IMR-90 (cell line): ENCODE measurements at regions not wholly inside any gene's neighbourhood (a gene's known extent, or its start where the extent isn't known, plus 50 kb on each side); places are given as distances from the start of the nearest gene placed in this dataset.

Experiments
- ATAC-seq: fragments of 200-7000 bp; cut with Tn5 transposase; 2 replicates; pipeline ENCODE4 v1.9.1; 2020; ENCODE audit warnings: low read depth, mild to moderate bottlenecking, moderate library complexity
- BruUV-seq: library from RNA; stranded (reverse); fragments of 400-500 nt; replicated peaks from 2 replicates; lab custom pipeline; 2021; lab: Mats Ljungman, UMichigan
- CTCF ChIA-PET: fragments of 300-600 bp; formaldehyde crosslinking; extraction: SDS; loops from one replicate; lab custom pipeline; 2021; ENCODE audit warnings: antibody characterized with exemption; lab: Yijun Ruan, JAX
- POLR2A ChIA-PET: fragments of 300-600 bp; sonication (Branson Sonifier 250); formaldehyde crosslinking; loops from one replicate; lab custom pipeline; 2022; ENCODE audit warnings: antibody characterized with exemption; ENCODE audit not compliant: unreplicated experiment; lab: Charles Lee
- DNase-seq: peaks from one replicate; pipeline ENCODE4 v3.0.0; 2013
- H2AFZ ChIP-seq: replicated peaks from 2 replicates; pipeline ENCODE3; 2013; ENCODE audit warnings: low read length, mild to moderate bottlenecking; ENCODE audit not compliant: poor library complexity
- H2AK5ac ChIP-seq: 2 replicates; pipeline ENCODE4 v1.6.1; 2013; ENCODE audit warnings: low read depth, low read length, inconsistent platforms
- H2AK9ac ChIP-seq: replicated peaks from 2 replicates; pipeline ENCODE3; 2013; ENCODE audit warnings: mild to moderate bottlenecking, low read depth, low read length, moderate library complexity; ENCODE audit not compliant: poor library complexity
- H2BK120ac ChIP-seq: 2 replicates; pipeline ENCODE4 v1.6.1; 2013; ENCODE audit warnings: low read depth, low read length, inconsistent platforms
- H2BK15ac ChIP-seq: 3 replicates; pipeline ENCODE4 v1.6.1; 2013; ENCODE audit warnings: low read depth, low read length, inconsistent platforms
- H2BK20ac ChIP-seq: 2 replicates; pipeline ENCODE4 v1.6.1; 2013; ENCODE audit warnings: low read depth, mild to moderate bottlenecking, inconsistent platforms, low read length, moderate library complexity
- H2BK5ac ChIP-seq: 2 replicates; pipeline ENCODE4 v1.6.1; 2013; ENCODE audit warnings: mild to moderate bottlenecking, low read depth, low read length, inconsistent platforms; ENCODE audit not compliant: poor library complexity, severe bottlenecking
- H3K14ac ChIP-seq: replicated peaks from 2 replicates; pipeline ENCODE4 v1.6.1; 2013; ENCODE audit warnings: low read depth, low read length, inconsistent platforms
- H3K18ac ChIP-seq: 2 replicates; pipeline ENCODE4 v1.6.1; 2013; ENCODE audit warnings: low read depth, low read length, control low read depth
- H3K23ac ChIP-seq: 2 replicates; pipeline ENCODE4 v1.6.1; 2013; ENCODE audit warnings: low read depth, low read length, inconsistent platforms
- H3K27ac ChIP-seq: 2 replicates; pipeline ENCODE4 v1.5.1; 2013; ENCODE audit warnings: mild to moderate bottlenecking, control low read depth, low read length; ENCODE audit not compliant: insufficient read depth
- H3K27me3 ChIP-seq: 2 replicates; pipeline ENCODE4 v1.6.1; 2013; ENCODE audit warnings: low read length; ENCODE audit not compliant: control insufficient read depth, insufficient read depth
- H3K36me3 ChIP-seq: 2 replicates; pipeline ENCODE4 v1.6.1; 2013; ENCODE audit warnings: low read length, mixed read lengths; ENCODE audit not compliant: control insufficient read depth, insufficient read depth
- H3K4ac ChIP-seq: 2 replicates; pipeline ENCODE4 v1.6.1; 2013; ENCODE audit warnings: low read depth, low read length, inconsistent platforms
- H3K4me1 ChIP-seq: 2 replicates; pipeline ENCODE4 v1.6.1; 2013; ENCODE audit warnings: low read length, mixed read lengths; ENCODE audit not compliant: control insufficient read depth, insufficient read depth
- H3K4me2 ChIP-seq: 2 replicates; pipeline ENCODE4 v1.6.1; 2013; ENCODE audit warnings: low read depth, mild to moderate bottlenecking, control low read depth, low read length, moderate library complexity
- H3K4me3 ChIP-seq: 2 replicates; pipeline ENCODE4 v1.5.1; 2013; ENCODE audit warnings: low read depth, mild to moderate bottlenecking, control low read depth, low read length, moderate library complexity; ENCODE audit not compliant: insufficient read depth
- H3K56ac ChIP-seq: 2 replicates; pipeline ENCODE4 v1.6.1; 2013; ENCODE audit warnings: low read length, inconsistent platforms; ENCODE audit not compliant: insufficient read depth; ENCODE audit errors: extremely low read depth
- H3K79me1 ChIP-seq, 2 experiments: 2 replicates each; pipeline ENCODE4 v1.6.1; 2013; ENCODE audit warnings: low read length in 2 of 2, inconsistent platforms in 1 of 2, low read depth in 1 of 2
- H3K9ac ChIP-seq: 2 replicates; pipeline ENCODE4 v1.6.1; 2013; ENCODE audit warnings: low read depth, low read length, control low read depth
- H3K9me1 ChIP-seq: 2 replicates; pipeline ENCODE4 v1.6.1; 2013; ENCODE audit warnings: low read length, inconsistent platforms; ENCODE audit not compliant: insufficient read depth
- H3K9me3 ChIP-seq: 2 replicates; pipeline ENCODE4 v1.6.1; 2013; ENCODE audit warnings: low read length; ENCODE audit not compliant: control insufficient read depth, insufficient read depth
- H4K20me1 ChIP-seq: 2 replicates; pipeline ENCODE4 v1.6.1; 2013; ENCODE audit warnings: low read length, inconsistent platforms; ENCODE audit not compliant: insufficient read depth
- H4K5ac ChIP-seq: 2 replicates; pipeline ENCODE4 v1.6.1; 2013; ENCODE audit warnings: mild to moderate bottlenecking, low read depth, low read length, control low read depth
- H4K8ac ChIP-seq, 2 experiments: 2 replicates each; pipeline ENCODE4 v1.6.1; 2013; ENCODE audit warnings: low read depth in 2 of 2, low read length in 2 of 2, control low read depth in 1 of 2, inconsistent platforms in 1 of 2
- H4K91ac ChIP-seq: 2 replicates; pipeline ENCODE4 v1.6.1; 2013; ENCODE audit warnings: low read depth, low read length, inconsistent platforms; ENCODE audit not compliant: insufficient read depth
- BHLHE40 ChIP-seq: fragments of 150-350 bp; IDR thresholded peaks from 2 replicates; pipeline ENCODE4 v1.6.1; 2016; ENCODE audit warnings: mild to moderate bottlenecking, low read depth, low read length
- CEBPB ChIP-seq: IDR thresholded peaks from 2 replicates; pipeline ENCODE4 v1.6.1; 2012; ENCODE audit warnings: low read depth, low read length, improper control_type of control experiment
- CHD1 ChIP-seq: IDR thresholded peaks from 2 replicates; pipeline ENCODE4 v1.6.1; 2012; ENCODE audit warnings: low read depth, low read length, improper control_type of control experiment
- CTCF ChIP-seq: conservative IDR thresholded peaks from 2 replicates; pipeline ENCODE4 v1.5.1; 2012; ENCODE audit warnings: mild to moderate bottlenecking, low read depth, low read length, improper control_type of control experiment
- ELK1 ChIP-seq: fragments of 150-350 bp; IDR thresholded peaks from 2 replicates; pipeline ENCODE4 v1.6.1; 2016; ENCODE audit warnings: low read depth, mild to moderate bottlenecking, low read length, moderate library complexity, borderline replicate concordance
- FOS ChIP-seq: fragments of 150-350 bp; IDR thresholded peaks from 2 replicates; pipeline ENCODE4 v1.6.1; 2016; ENCODE audit warnings: low read depth, low read length
- MAFK ChIP-seq: IDR thresholded peaks from 2 replicates; pipeline ENCODE4 v1.6.1; 2012; ENCODE audit warnings: low read depth, low read length, improper control_type of control experiment
- MAZ ChIP-seq: IDR thresholded peaks from 2 replicates; pipeline ENCODE4 v1.6.1; 2012; ENCODE audit warnings: low read depth, mild to moderate bottlenecking, low read length, improper control_type of control experiment, moderate library complexity, borderline replicate concordance
- MXI1 ChIP-seq: IDR thresholded peaks from 2 replicates; pipeline ENCODE4 v1.6.1; 2012; ENCODE audit warnings: low read depth, mild to moderate bottlenecking, low read length, moderate library complexity, borderline replicate concordance
- NFE2L2 ChIP-seq: fragments of 150-350 bp; IDR thresholded peaks from 2 replicates; pipeline ENCODE4 v1.6.1; 2016; ENCODE audit warnings: low read depth, mild to moderate bottlenecking, low read length
- POLR2A ChIP-seq: IDR thresholded peaks from 2 replicates; pipeline ENCODE4 v1.6.1; 2012; ENCODE audit warnings: mild to moderate bottlenecking, low read depth, low read length
- RAD21 ChIP-seq: IDR thresholded peaks from 2 replicates; pipeline ENCODE4 v1.6.1; 2012; ENCODE audit warnings: low read length, improper control_type of control experiment
- RCOR1 ChIP-seq: IDR thresholded peaks from 2 replicates; pipeline ENCODE4 v1.6.1; 2012; ENCODE audit warnings: mild to moderate bottlenecking, low read length, improper control_type of control experiment; ENCODE audit not compliant: insufficient replicate concordance
- RFX5 ChIP-seq: IDR thresholded peaks from 2 replicates; pipeline ENCODE4 v1.8.0; 2012; ENCODE audit warnings: low read depth, mild to moderate bottlenecking, low read length, moderate library complexity
- SMC3 ChIP-seq: fragments of 150-350 bp; IDR thresholded peaks from 2 replicates; pipeline ENCODE4 v1.6.1; 2016; ENCODE audit warnings: low read depth, mild to moderate bottlenecking, antibody characterized with exemption, low read length, moderate library complexity
- USF2 ChIP-seq: fragments of 150-350 bp; IDR thresholded peaks from 2 replicates; pipeline ENCODE4 v1.6.1; 2017; ENCODE audit warnings: mild to moderate bottlenecking, antibody characterized with exemption, low read length, low read depth
- WGBS, 2 experiments: methylation state at CpG; one replicate each; pipeline versions ENCODE4 v1.1.5 to v1.1.7; 2013; ENCODE audit warnings: missing lambda C conversion rate in 2 of 2; ENCODE audit not compliant: insufficient read length in 1 of 2; ENCODE audit errors: extremely low coverage in 2 of 2; 5-methylcytosine and 5-hydroxymethylcytosine counted together
- dilution Hi-C: fragments of 300-500 bp; cut with HindIII; formaldehyde crosslinking; loops from one replicate; pipeline ENCODE4 v1.14.3; 2018; ENCODE audit warnings: low sequenced_read_pairs; ENCODE audit not compliant: unreplicated experiment
- in situ Hi-C: fragments of 300-500 bp; cut with MboI; formaldehyde crosslinking; loops from 3 replicates; pipeline ENCODE4 v1.14.3; 2019; ENCODE audit warnings: low sequenced_read_pairs, inconsistent platforms, mixed read lengths
- intact Hi-C: fragments of 100-400 bp; cut with micrococcal nuclease; formaldehyde crosslinking; loops from 2 replicates; pipeline ENCODE4 v1.10.0; 2022

- H3K18ac ChIP-seq, result no peak overlapping the region
- ChIA-PET CTCF (interaction anchor here (0.6 kb wide), 1 partner anchor 81 kb away, joined by 3 read pairs; no protein-coding TSS in a partner anchor), POLR2A (no interaction called here)
- intact Hi-C loops, result loop anchor here (5.0 kb wide), 1 partner anchor 1070 kb away; no protein-coding TSS in a partner anchor
- no peak overlapping the region for H3K9ac ChIP-seq
- no peak overlapping the region for H2BK120ac ChIP-seq
- no peak overlapping the region for H3K56ac ChIP-seq
- in situ Hi-C loops, result no loop called here
- H2AK5ac ChIP-seq, result no peak overlapping the region
- no peak overlapping the region for H2BK15ac ChIP-seq
- no peak overlapping the region for H2AFZ ChIP-seq
- no peak overlapping the region for H3K23ac ChIP-seq
- no peaks in the 10 kb centered on the region for H3K4me1 ChIP-seq
- H2AK9ac ChIP-seq, result no peak overlapping the region
- DNase-seq (no peak), ATAC-seq (no peak)
- H3K79me1 ChIP-seq, result no peaks in the 10 kb centered on the region
- no peaks in the 10 kb centered on the region; the same call in 1 of the 2 replicates for H3K9me3 ChIP-seq
- no TSS peak for BruUV-seq
- no peak overlapping the region for H2BK5ac ChIP-seq
- H4K91ac ChIP-seq, result no peak overlapping the region
- H3K4ac ChIP-seq, result no peak overlapping the region
- dilution Hi-C loops, result no loop called here
- H3K4me3 ChIP-seq, result no peak overlapping the region
- H4K5ac ChIP-seq, result no peak overlapping the region
- H2BK20ac ChIP-seq, result no peak overlapping the region
- no peak overlapping the region for H3K14ac ChIP-seq
- H4K20me1 ChIP-seq, result no peaks in the 10 kb centered on the region
- H3K9me1 ChIP-seq, result no peaks in the 10 kb centered on the region
- no peak for TF ChIP-seq SMC3
- TF ChIP-seq MXI1, result no peak
- no peak for TF ChIP-seq RFX5
- no peak for TF ChIP-seq USF2
- TF ChIP-seq NFE2L2, result no peak
- TF ChIP-seq BHLHE40, result no peak
- no peak for TF ChIP-seq MAZ
- no peak for TF ChIP-seq MAFK
- TF ChIP-seq RAD21, result no peak
- no peak for TF ChIP-seq CTCF
- no peak for TF ChIP-seq CEBPB
- TF ChIP-seq ELK1, result no peak
- TF ChIP-seq CHD1, result no peak
- no peak for TF ChIP-seq FOS
- TF ChIP-seq RCOR1, result no peak
- TF ChIP-seq POLR2A, result no peak
- no peaks in the 10 kb centered on the region for H3K36me3 ChIP-seq
- peaks cover 4% of the 10 kb centered on the region for H3K27me3 ChIP-seq
- H4K8ac ChIP-seq, result no peak overlapping the region
- H3K27ac ChIP-seq, result no peak overlapping the region
- H3K4me2 ChIP-seq, result no peak overlapping the region
- WGBS, 2 experiments, result no CpG with 5 or more reads among the region's 5 CpGs
These were observed 174.4 kb upstream of the ADRA1B start for GRCh38 chr5:159741829-159742322.
